Esophagus squamous epithelium (tissue), 4 donors: ENCODE measurements at regions not wholly inside any gene's neighbourhood (a gene's known extent, or its start where the extent isn't known, plus 50 kb on each side); places are given as distances from the start of the nearest gene placed in this dataset.

Source experiments
- POLR2A ChIP-seq, 4 donors: fragments of 450-650 bp; IDR thresholded peaks; one replicate each; pipeline ENCODE4 v1.6.1; 2017; ENCODE audit warnings: antibody characterized with exemption in 4 of 4, mild to moderate bottlenecking in 4 of 4, moderate library complexity in 3 of 4
- TF ChIP-seq, protein P1 (sequence below), 6 experiments: fragments of 450-650 bp in 4 of 6; fragments of 200-600 bp in 2 of 6; sonication (generic) in 2 of 6; IDR thresholded peaks; one replicate each; pipeline ENCODE4 v1.5.1; 2016 to 2019; ENCODE audit warnings: antibody characterized with exemption in 6 of 6, mild to moderate bottlenecking in 4 of 6, moderate library complexity in 4 of 6

DNA sequence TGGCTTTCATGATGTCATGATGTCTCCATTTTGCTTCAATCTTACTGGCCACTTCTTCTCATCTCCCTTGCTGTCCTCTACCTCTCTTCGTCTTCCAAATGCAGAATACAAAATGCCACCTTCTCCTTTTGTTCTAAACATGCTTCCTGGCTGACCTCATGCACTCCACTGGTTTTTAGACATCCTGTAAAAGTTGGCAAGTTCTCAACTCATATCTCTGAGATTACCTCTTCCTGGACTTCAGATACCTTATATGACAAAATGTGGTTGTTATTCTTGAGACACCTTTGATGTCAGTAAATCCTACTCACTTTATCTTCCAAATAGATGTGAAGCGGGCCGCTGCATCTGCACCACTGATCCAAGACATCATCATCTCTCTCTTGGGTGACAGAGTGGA is 212.7 kb upstream of the FOXA2 start:
- TF ChIP-seq, protein P1, sequence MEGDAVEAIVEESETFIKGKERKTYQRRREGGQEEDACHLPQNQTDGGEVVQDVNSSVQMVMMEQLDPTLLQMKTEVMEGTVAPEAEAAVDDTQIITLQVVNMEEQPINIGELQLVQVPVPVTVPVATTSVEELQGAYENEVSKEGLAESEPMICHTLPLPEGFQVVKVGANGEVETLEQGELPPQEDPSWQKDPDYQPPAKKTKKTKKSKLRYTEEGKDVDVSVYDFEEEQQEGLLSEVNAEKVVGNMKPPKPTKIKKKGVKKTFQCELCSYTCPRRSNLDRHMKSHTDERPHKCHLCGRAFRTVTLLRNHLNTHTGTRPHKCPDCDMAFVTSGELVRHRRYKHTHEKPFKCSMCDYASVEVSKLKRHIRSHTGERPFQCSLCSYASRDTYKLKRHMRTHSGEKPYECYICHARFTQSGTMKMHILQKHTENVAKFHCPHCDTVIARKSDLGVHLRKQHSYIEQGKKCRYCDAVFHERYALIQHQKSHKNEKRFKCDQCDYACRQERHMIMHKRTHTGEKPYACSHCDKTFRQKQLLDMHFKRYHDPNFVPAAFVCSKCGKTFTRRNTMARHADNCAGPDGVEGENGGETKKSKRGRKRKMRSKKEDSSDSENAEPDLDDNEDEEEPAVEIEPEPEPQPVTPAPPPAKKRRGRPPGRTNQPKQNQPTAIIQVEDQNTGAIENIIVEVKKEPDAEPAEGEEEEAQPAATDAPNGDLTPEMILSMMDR (IDR thresholded peaks at IDR 0.05) = no peak
- TF ChIP-seq POLR2A (IDR thresholded peaks at IDR 0.05) = no peak
